Ascending aorta (tissue), 2 donors: ENCODE measurements at regions not wholly inside any gene's neighbourhood (a gene's known extent, or its start where the extent isn't known, plus 50 kb on each side); places are given as distances from the start of the nearest gene placed in this dataset.

Experiments used
- DNase-seq, 2 donors: peaks; one replicate each; pipeline ENCODE4 v3.0.0-alpha.2; 2019; ENCODE audit warnings: low spot score in 2 of 2
- H3K27ac ChIP-seq, 2 donors: fragments of 200-600 bp; sonication (generic); one replicate each; pipeline ENCODE4 v1.5.1; 2016 to 2017; ENCODE audit warnings: mild to moderate bottlenecking in 1 of 2
- H3K27me3 ChIP-seq: fragments of 200-600 bp; sonication (generic); one replicate; pipeline ENCODE4 v1.5.1; 2017
- H3K36me3 ChIP-seq, 2 donors: fragments of 200-600 bp; sonication (generic); one replicate each; pipeline ENCODE4 v1.5.1; 2016
- H3K4me1 ChIP-seq, 2 donors: fragments of 200-600 bp; sonication (generic); one replicate each; pipeline ENCODE4 v1.5.1; 2016 to 2017; ENCODE audit warnings: mild to moderate bottlenecking in 1 of 2
- H3K4me3 ChIP-seq, 2 donors: fragments of 200-600 bp; sonication (generic); one replicate each; pipeline ENCODE4 v1.5.1; 2016 to 2017; ENCODE audit warnings: mild to moderate bottlenecking in 1 of 2
- H3K9me3 ChIP-seq, 2 donors: fragments of 200-600 bp; sonication (generic); one replicate each; pipeline ENCODE4 v1.5.1; 2016
- CTCF ChIP-seq, 3 experiments: fragments of 200-600 bp in 2 of 3; fragments of 450-650 bp in 1 of 3; sonication (generic) in 2 of 3; IDR thresholded peaks; one replicate each; pipeline ENCODE4 v1.5.1; 2016 to 2019; ENCODE audit warnings: antibody characterized with exemption in 3 of 3, mild to moderate bottlenecking in 1 of 3, moderate library complexity in 1 of 3
- intact Hi-C: fragments of 100-400 bp; cut with DNase I; formaldehyde crosslinking; loops from one replicate; pipeline ENCODE4 v1.15.1; 2023

- H3K4me1 ChIP-seq: no peaks in the 10 kb centered on the region
- no peaks in the 10 kb centered on the region for H3K27me3 ChIP-seq
- DNase-seq: no peak
- H3K4me3 ChIP-seq: no peak overlapping the region
- intact Hi-C loops: no loop called here
- H3K9me3 ChIP-seq: no peaks in the 10 kb centered on the region
- TF ChIP-seq CTCF (IDR thresholded peaks at IDR 0.05): no peak
- H3K36me3 ChIP-seq: no peaks in the 10 kb centered on the region
- no peak overlapping the region for H3K27ac ChIP-seq
Measured at GRCh38 chr7:16210171-16210570, 211.2 kb downstream of the CRPPA start.

GRCh38 chr7:16207321-16207720 lies 214.0 kb downstream of the CRPPA start:
- intact Hi-C loops: no loop called here
- Histone ChIP-seq H3K9me3 (no peaks in the 10 kb centered on the region), H3K27ac (no peak overlapping the region), H3K4me1 (no peaks in the 10 kb centered on the region), H3K36me3 (no peaks in the 10 kb centered on the region), H3K27me3 (no peaks in the 10 kb centered on the region), H3K4me3 (no peak overlapping the region)
- DNase-seq: no peak
- no peak for TF ChIP-seq CTCF (IDR thresholded peaks at IDR 0.05)

GRCh38 chr7:16205466-16205865 lies 215.9 kb downstream of the CRPPA start:
- Histone ChIP-seq H3K27ac (no peak overlapping the region), H3K36me3 (no peaks in the 10 kb centered on the region), H3K27me3 (no peaks in the 10 kb centered on the region), H3K9me3 (no peaks in the 10 kb centered on the region), H3K4me3 (no peak overlapping the region), H3K4me1 (no peaks in the 10 kb centered on the region)
- no peak for TF ChIP-seq CTCF (IDR thresholded peaks at IDR 0.05)
- DNase-seq: no peak
- intact Hi-C loops: no loop called here

GRCh38 chr7:16204953-16205352 lies 216.4 kb downstream of the CRPPA start:
- no peak overlapping the region for H3K27ac ChIP-seq
- no peak for DNase-seq
- no peak overlapping the region for H3K4me3 ChIP-seq
- H3K9me3 ChIP-seq: no peaks in the 10 kb centered on the region
- TF ChIP-seq CTCF (IDR thresholded peaks at IDR 0.05): no peak
- H3K36me3 ChIP-seq: no peaks in the 10 kb centered on the region
- H3K4me1 ChIP-seq: no peaks in the 10 kb centered on the region
- intact Hi-C loops: no loop called here
- H3K27me3 ChIP-seq: no peaks in the 10 kb centered on the region

- no peak overlapping the region for H3K27ac ChIP-seq
- no peak for TF ChIP-seq CTCF (IDR thresholded peaks at IDR 0.05)
- no peaks in the 10 kb centered on the region for H3K36me3 ChIP-seq
- no peak for DNase-seq
- intact Hi-C loops: no loop called here
- H3K27me3 ChIP-seq: no peaks in the 10 kb centered on the region
- H3K4me3 ChIP-seq: no peak overlapping the region
- no peaks in the 10 kb centered on the region for H3K9me3 ChIP-seq
- H3K4me1 ChIP-seq: no peaks in the 10 kb centered on the region
Measured at GRCh38 chr7:16203065-16203464, 218.3 kb downstream of the CRPPA start.

- Histone ChIP-seq H3K36me3 (no peaks in the 10 kb centered on the region), H3K9me3 (no peaks in the 10 kb centered on the region), H3K4me3 (no peak overlapping the region), H3K4me1 (no peaks in the 10 kb centered on the region), H3K27ac (no peak overlapping the region), H3K27me3 (no peaks in the 10 kb centered on the region)
- intact Hi-C loops: no loop called here
- no peak for TF ChIP-seq CTCF (IDR thresholded peaks at IDR 0.05)
- DNase-seq: no peak
Measured at GRCh38 chr7:16202303-16202702, 219.0 kb downstream of the CRPPA start.
